HG02678 (cell line): ENCODE measurements at regions not wholly inside any gene's neighbourhood (a gene's known extent, or its start where the extent isn't known, plus 50 kb on each side); places are given as distances from the start of the nearest gene placed in this dataset.
"Not testable (repeated sequence)": the region's sequence is repeated elsewhere in the genome, so short reads cannot be mapped to it uniquely, and the experiment has no call there.

Source experiments
- ATAC-seq: cut with Tn5 transposase; IDR thresholded peaks from one replicate; pipeline ENCODE4 v1.9.1; 2021; ENCODE audit warnings: mild to moderate bottlenecking, moderate library complexity; ENCODE audit not compliant: unreplicated experiment

- ATAC-seq = no peak
Measured at GRCh38 chr10:65172249-65172648, 1651.0 kb downstream of the REEP3 start.

DNA sequence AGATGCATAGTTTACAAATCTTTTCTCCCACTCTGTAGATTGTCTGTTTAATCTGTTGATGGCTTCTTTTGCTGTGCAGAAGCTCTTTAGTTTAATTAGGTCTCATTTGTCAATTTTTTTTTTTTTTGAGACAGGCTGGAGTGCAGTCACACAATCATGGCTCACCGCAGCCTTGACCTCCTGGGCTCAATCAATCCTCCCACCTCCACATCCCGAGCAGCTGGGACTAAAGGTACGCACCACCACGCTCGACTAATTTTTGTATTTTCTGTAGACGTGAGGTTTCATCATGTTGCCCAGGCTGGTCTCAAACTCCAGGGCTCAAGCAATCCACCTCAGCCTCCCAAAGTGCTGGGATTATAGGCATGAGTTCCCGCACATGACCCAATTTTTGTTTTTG, 1655.8 kb downstream of the REEP3 start:
- no peak for ATAC-seq

DNA sequence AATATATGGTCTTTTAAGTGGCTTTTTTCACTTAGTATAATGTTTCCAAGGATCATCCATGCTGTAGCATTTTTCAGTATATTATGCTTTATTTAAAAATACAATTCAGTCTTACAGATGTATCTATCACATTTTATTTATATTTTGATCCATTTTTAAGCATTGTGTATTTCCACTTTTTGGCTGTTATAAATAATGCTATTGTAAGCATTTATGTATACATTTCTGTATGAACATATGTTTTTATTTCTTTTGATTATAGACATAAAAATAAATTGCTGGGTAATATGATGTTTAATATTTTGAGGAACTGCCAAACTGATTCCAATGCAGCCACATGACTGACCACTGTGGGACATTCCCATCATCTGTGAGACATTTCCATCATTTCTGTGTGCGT, 1662.0 kb downstream of the REEP3 start:
- ATAC-seq = no peak

DNA sequence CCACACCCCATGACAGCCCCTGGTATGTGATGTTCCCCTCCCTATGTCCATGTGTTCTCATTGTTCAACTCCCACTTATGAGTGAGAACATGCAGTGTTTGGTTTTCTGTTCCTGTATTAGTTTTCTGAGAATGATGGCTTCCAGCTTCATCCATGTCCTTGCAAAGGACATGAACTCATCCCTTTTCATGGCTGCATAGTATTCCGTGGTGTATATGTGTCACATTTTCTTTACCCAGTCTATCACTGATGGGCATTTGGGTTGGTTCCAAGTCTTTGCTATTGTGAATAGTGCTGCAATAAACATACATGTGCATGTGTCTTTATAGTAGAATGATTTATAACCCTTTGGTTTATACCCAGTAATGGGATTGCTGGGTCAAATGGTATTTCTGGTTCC, 1665.5 kb downstream of the REEP3 start:
- ATAC-seq = not testable (repeated sequence)

GRCh38 chr10:65194126-65194525, 1672.9 kb downstream of the REEP3 start:
- no peak for ATAC-seq

GRCh38 chr10:65194555-65194954, 1673.4 kb downstream of the REEP3 start:
- ATAC-seq = no peak

DNA sequence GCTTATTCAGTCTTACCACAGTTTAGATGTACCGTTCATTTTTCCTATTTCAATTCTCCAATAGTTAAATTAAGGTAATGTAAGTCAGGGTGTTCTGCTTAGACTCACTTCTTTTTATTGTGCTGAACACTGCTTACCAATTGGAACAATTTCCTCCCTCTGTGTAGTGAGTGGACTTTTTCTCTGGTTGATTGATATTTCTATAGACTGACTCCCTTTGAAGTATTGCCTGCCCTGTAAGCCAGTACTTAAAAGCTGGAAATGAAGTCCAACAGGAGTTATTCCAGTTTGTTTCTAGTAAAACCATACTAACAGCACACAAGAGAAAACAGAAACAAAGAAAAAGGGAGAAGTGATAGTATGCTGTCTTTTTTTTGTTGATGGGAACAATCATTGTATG, 1674.9 kb downstream of the REEP3 start:
- ATAC-seq = no peak

DNA sequence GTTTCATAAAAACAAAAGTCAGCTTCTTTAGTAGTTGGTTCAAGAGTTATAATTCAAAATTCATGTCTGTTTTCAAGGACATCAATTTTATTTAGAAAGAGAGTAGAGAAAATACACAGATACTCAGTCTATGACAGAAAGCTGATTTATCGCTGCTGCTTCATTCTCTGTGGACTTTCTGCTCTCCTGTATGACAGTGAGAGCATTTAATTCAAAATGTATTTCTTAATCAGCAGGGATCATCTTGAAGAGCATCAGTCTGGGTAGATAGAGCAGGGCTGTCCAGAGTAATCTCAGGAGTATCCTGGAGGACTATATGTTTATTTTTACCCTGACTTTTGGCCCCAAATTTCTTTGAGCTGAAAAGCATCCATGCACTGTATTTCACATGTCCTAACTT, 1676.7 kb downstream of the REEP3 start:
- ATAC-seq = no peak

DNA sequence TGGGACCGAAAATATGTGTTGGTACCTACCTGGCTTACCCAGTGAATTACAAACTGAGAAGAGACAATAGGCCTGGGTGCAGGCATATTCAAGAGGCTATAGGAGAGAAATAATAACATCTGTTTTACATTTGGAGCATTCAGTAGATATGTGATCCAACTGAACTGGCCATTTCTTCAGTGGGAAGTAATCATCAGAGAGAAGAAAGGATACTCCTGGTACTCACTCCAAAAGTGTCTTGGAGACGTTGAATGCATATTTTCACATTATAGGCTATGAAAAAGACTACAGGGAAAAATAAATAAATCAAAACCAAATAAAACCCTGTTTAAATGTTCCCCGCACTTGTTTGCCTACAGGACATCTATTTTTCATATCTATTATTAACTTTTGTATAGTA, 1680.3 kb downstream of the REEP3 start:
- ATAC-seq = no peak

- no peak for ATAC-seq
Measured at GRCh38 chr10:65204999-65205398, 1683.8 kb downstream of the REEP3 start.

DNA sequence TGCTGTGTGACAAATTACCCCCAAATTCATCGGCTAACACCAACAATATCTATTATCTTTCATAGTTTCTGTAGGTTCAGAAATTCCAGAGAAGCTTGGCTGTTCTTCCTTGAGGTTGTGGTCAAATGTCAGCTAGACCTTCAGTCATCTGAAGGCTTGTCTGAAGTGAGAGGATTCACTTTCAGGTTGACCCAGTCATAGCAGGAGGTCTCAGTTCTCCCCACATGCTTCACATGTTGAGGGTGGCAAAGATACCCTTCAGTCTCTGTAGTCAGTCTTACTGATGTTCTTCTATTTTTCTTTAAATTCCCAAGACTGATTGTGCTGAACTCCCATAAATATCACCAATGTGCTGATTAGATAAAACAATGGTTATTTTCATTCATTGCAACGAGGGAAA, 1692.0 kb downstream of the REEP3 start:
- ATAC-seq = no peak

GRCh38 chr10:65219444-65219843, 1698.2 kb downstream of the REEP3 start:
- ATAC-seq = no peak

- ATAC-seq = no peak
Measured at GRCh38 chr10:65231148-65231547, 1694.7 kb upstream of the LRRTM3 start.

DNA sequence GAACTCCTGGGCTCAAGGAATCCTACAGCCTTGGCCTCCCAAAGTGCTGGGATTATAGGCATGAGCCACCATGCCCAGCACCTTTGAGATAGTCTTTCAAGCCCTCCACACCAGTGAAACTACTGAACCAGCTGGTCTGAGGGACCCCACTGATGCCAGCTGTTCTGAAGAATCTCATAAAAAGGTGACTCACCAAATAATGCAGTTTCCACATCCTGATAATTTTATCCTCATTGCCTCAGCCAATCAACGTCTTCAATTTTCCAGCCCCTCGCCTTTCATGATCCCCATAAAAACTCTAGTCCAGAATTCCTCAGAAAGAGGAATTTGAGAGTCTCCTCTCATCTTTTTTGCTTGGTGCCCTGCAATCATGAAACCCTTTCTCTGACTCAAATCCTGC, 1691.6 kb upstream of the LRRTM3 start:
- ATAC-seq = no peak

GRCh38 chr10:65235266-65235665, 1690.6 kb upstream of the LRRTM3 start:
- ATAC-seq = no peak

DNA sequence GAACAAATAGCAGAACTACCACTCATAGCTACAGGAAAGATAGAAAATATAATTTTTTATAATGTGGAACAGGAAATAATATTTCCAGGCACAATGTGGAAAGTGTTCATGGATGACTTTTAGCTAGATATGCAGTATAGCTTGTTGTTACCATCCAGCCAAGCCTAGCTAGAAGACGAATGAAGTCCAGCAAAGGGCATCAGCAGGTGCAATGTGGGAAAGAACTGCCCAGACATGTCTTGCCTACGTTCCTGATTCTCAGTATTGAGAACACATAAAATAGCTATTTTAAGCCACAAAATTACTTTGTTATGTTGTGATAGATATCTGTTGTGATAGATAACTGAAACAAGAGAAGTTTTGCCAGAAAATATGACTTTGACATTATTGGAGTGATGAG, 1690.0 kb upstream of the LRRTM3 start:
- ATAC-seq = no peak

DNA sequence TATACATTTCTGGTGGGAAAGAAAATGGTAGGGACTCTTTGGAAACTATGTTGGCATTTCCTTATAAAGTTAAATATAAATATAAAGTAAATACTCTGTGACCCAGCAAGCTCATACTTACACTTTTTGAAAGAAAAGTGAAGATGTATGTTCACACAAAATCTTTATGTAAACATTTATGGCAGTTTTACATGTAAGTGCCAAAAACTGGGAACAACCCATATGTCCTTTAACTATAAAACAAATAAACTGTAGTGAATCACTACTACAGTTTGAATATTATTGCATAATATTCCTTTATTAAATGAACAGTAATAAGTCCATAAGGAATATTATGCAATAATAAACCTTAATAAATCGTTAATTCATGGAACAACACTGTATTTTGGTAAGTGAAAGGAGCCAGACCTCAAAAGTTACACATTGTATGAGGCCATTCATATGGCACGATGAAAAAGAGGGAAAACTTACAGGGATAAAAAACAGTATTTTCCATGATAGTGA, 1660.3 kb upstream of the LRRTM3 start:
- no peak for ATAC-seq

- ATAC-seq = not testable (repeated sequence)
Measured at GRCh38 chr10:65269551-65269950, 1656.3 kb upstream of the LRRTM3 start.

- no peak for ATAC-seq
Measured at GRCh38 chr10:65270969-65271368, 1654.9 kb upstream of the LRRTM3 start.

DNA sequence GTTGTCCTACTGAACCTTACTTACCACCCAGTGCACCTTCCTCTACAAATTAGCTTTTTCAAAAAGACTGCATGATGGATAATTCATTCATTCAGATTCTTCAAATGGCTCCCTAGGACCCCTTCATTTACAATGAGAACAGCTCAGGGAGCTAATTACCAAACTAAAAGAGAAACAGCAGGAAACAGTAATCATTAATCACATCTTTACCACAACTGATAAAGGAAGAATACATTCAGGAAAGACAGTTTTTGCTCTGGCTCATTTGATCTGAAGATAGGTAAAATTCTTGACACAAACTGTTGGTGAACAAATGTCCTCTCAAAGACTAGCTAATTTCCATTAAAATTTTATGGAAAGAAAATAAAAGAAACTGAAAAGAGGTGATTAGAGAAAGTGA, 1652.7 kb upstream of the LRRTM3 start:
- ATAC-seq = no peak

DNA sequence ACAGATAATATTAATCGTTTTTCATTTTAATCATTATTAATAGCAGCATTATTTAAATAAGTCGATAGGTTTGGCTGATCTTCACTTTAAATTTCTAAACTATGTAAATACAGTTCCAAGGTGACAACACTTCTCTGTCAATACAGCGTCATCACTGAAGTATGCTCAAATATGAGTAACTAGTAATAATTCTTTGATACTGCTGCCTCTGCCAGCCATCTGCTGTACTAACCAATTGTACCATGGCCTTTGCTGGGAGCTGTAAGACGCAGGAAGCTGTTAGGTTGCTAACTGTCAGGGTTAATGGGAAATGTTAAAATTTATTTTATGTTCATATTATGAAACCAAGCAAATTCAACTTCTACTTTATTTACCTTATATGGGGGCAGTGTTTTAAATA, 1650.5 kb upstream of the LRRTM3 start:
- ATAC-seq = no peak

- ATAC-seq = no peak
Measured at GRCh38 chr10:65284495-65285041, 1641.3 kb upstream of the LRRTM3 start.

DNA sequence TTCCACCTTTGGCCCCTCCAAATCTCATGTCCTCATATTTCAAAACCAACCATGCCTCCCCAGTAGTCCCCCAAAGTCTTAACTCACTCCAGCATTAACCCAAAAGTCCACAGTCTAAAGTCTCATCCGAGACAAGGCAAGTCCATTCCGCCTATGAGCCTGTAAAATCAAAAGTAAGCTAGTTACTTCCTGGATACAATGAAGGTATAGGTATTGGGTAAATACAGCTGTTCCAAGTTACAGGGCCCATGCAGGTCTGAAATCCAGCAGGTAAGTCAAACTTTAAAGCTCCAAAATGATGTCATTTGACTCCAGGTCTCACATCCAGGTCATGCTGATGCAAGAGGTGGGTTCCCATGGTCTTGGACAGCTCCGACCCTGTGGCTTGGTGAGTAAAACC, 1640.1 kb upstream of the LRRTM3 start:
- not testable (repeated sequence) for ATAC-seq
